T-cell (primary cell): ENCODE measurements at regions not wholly inside any gene's neighbourhood (a gene's known extent, or its start where the extent isn't known, plus 50 kb on each side); places are given as distances from the start of the nearest gene placed in this dataset.

Experiments used
- ATAC-seq, 4 experiments: fragments of 200-7000 bp in 3 of 4; fragments of 150-1000 bp in 1 of 4; cut with Tn5 transposase; replicated peaks in 1 of 4; 1 replicate in 3 of 4; 2 replicates in 1 of 4; pipeline ENCODE4 v1.10.0; 2021; ENCODE audit warnings: moderate library complexity in 3 of 4, mild to moderate bottlenecking in 2 of 4, moderate number of reproducible peaks in 1 of 4
- CTCF ChIA-PET, 2 donors: fragments of 300-600 bp; sonication (Branson Sonifier 250); formaldehyde crosslinking; loops; one replicate each; lab custom pipeline; 2022; ENCODE audit warnings: antibody characterized with exemption in 2 of 2; lab: Charles Lee
- POLR2A ChIA-PET, 2 donors: fragments of 300-600 bp; sonication (Branson Sonifier 250); formaldehyde crosslinking; loops; one replicate each; lab custom pipeline; 2022; ENCODE audit warnings: antibody characterized with exemption in 2 of 2; lab: Charles Lee
- DNase-seq, 35 experiments: peaks; one replicate each; pipeline versions ENCODE4 v3.0.0 to v3.0.0-alpha.2; 2013 to 2023
- H3K27ac ChIP-seq: one replicate; pipeline ENCODE4 v1.5.1; 2013; ENCODE audit warnings: low read length
- H3K27me3 ChIP-seq, 2 experiments: replicated peaks in 1 of 2; 1 replicate in 1 of 2; 2 replicates in 1 of 2; pipeline versions ENCODE4 v1.6.1 to v1.7.0; 2013; ENCODE audit warnings: low read length in 1 of 2, mixed read lengths in 1 of 2; ENCODE audit not compliant: control insufficient read depth in 2 of 2, insufficient read depth in 2 of 2; ENCODE audit errors: extremely low read depth in 1 of 2
- H3K36me3 ChIP-seq, 2 donors: 1 replicate in 1 of 2; 2 replicates in 1 of 2; pipeline versions ENCODE4 v1.6.1 to v1.7.0; 2013; ENCODE audit warnings: low read length in 1 of 2; ENCODE audit not compliant: control insufficient read depth in 2 of 2, insufficient read depth in 1 of 2; ENCODE audit errors: extremely low read depth in 1 of 2
- H3K4me1 ChIP-seq, 2 experiments: 1 replicate in 1 of 2; 2 replicates in 1 of 2; pipeline versions ENCODE4 v1.6.1 to v1.7.0; 2013; ENCODE audit warnings: low read length in 2 of 2, mixed read lengths in 1 of 2; ENCODE audit not compliant: insufficient read depth in 2 of 2, control insufficient read depth in 1 of 2; ENCODE audit errors: extremely low read depth in 1 of 2
- H3K4me3 ChIP-seq, 2 donors: 1 replicate in 1 of 2; 2 replicates in 1 of 2; pipeline versions ENCODE4 v1.5.1 to v1.7.0; 2013; ENCODE audit warnings: mild to moderate bottlenecking in 2 of 2, low read length in 1 of 2, moderate library complexity in 1 of 2; ENCODE audit not compliant: control insufficient read depth in 1 of 2; ENCODE audit errors: extremely low read depth in 1 of 2
- H3K9me3 ChIP-seq: 2 replicates; pipeline ENCODE4 v1.7.0; 2013
- H3K27ac Mint-ChIP-seq, 2 donors: one replicate each; pipeline ENCODE4 v1.8.0; 2020 to 2021; ENCODE audit warnings: mild to moderate bottlenecking in 2 of 2, mixed read lengths in 2 of 2
- H3K27me3 Mint-ChIP-seq, 2 donors: one replicate each; pipeline ENCODE4 v1.8.0; 2021 to 2022; ENCODE audit warnings: mixed read lengths in 2 of 2
- H3K36me3 Mint-ChIP-seq: one replicate; pipeline ENCODE4 v1.8.0; 2021; ENCODE audit warnings: mixed read lengths
- H3K4me1 Mint-ChIP-seq, 3 donors: one replicate each; pipeline ENCODE4 v1.8.0; 2020 to 2022; ENCODE audit warnings: mixed read lengths in 3 of 3, mild to moderate bottlenecking in 1 of 3
- H3K4me3 Mint-ChIP-seq, 3 donors: one replicate each; pipeline ENCODE4 v1.8.0; 2020 to 2022; ENCODE audit warnings: mild to moderate bottlenecking in 3 of 3, mixed read lengths in 3 of 3, moderate library complexity in 3 of 3
- H3K9me3 Mint-ChIP-seq, 3 donors: one replicate each; pipeline ENCODE4 v1.8.0; 2020 to 2022; ENCODE audit warnings: mixed read lengths in 3 of 3
- WGBS: methylation state at CpG from one replicate; pipeline ENCODE4 v1.1.5; 2013; ENCODE audit warnings: missing lambda C conversion rate; ENCODE audit not compliant: insufficient coverage; 5-methylcytosine and 5-hydroxymethylcytosine counted together

- no peaks in the 10 kb centered on the region for H3K4me1 Mint-ChIP-seq
- H3K27me3 Mint-ChIP-seq, result peaks cover 19 to 20% of the 10 kb centered on the region in 2 donors
- CTCF ChIA-PET, result interaction anchor here in 1 of 2 donors (1.0 kb wide), 1 partner anchor 27 kb away, joined by 3 read pairs; no protein-coding TSS in a partner anchor
- WGBS, result 93% methylated on average over 1 of the region's 4 CpGs
- DNase-seq (no peak), ATAC-seq (no peak)
- no peaks in the 10 kb centered on the region for H3K36me3 Mint-ChIP-seq
- no peak overlapping the region for H3K27ac Mint-ChIP-seq
- Histone ChIP-seq H3K4me3 (no peak overlapping the region), H3K9me3 (no peaks in the 10 kb centered on the region), H3K36me3 (no peaks in the 10 kb centered on the region), H3K27ac (no peak overlapping the region), H3K4me1 (no peaks in the 10 kb centered on the region), H3K27me3 (peaks cover 0 to 23% of the 10 kb centered on the region in 2 experiments)
- POLR2A ChIA-PET, result no interaction called here
- no peak overlapping the region for H3K4me3 Mint-ChIP-seq
- peaks cover 0 to 7% (median 0%) of the 10 kb centered on the region in 3 donors for H3K9me3 Mint-ChIP-seq
Measured at GRCh38 chr2:234686088-234686890, 189.4 kb upstream of the ARL4C start.

GRCh38 chr2:234684466-234684865, 187.6 kb upstream of the ARL4C start:
- no peak overlapping the region for H3K27ac ChIP-seq
- no peaks in the 10 kb centered on the region for H3K36me3 Mint-ChIP-seq

GRCh38 chr2:234683950-234684349, 187.1 kb upstream of the ARL4C start:
- WGBS, result 83% methylated on average over 1 of the region's 3 CpGs
- Mint-ChIP-seq H3K36me3 (no peaks in the 10 kb centered on the region), H3K4me1 (no peaks in the 10 kb centered on the region), H3K27me3 (peaks cover 5 to 8% of the 10 kb centered on the region in 2 donors), H3K4me3 (no peak overlapping the region), H3K9me3 (peaks cover 0 to 7% (median 0%) of the 10 kb centered on the region in 3 donors), H3K27ac (no peak overlapping the region)
- Histone ChIP-seq H3K4me1 (no peaks in the 10 kb centered on the region), H3K4me3 (no peak overlapping the region), H3K27ac (no peak overlapping the region), H3K27me3 (peaks cover 0 to 11% of the 10 kb centered on the region in 2 experiments), H3K9me3 (no peaks in the 10 kb centered on the region), H3K36me3 (no peaks in the 10 kb centered on the region)
- ATAC-seq (no peak), DNase-seq (no peak)
- ChIA-PET CTCF (interaction anchor here in 1 of 2 donors (0.7 kb wide), 1 partner anchor 15 kb away, joined by 3 read pairs; no protein-coding TSS in a partner anchor), POLR2A (no interaction called here)

More at GRCh38 chr2:234684466-234684865, 187.6 kb upstream of the ARL4C start:
- H3K27ac Mint-ChIP-seq, result no peak overlapping the region
- H3K9me3 Mint-ChIP-seq, result peaks cover 0 to 7% (median 0%) of the 10 kb centered on the region in 3 donors
- H3K27me3 Mint-ChIP-seq, result peaks cover 6 to 12% of the 10 kb centered on the region in 2 donors
- H3K9me3 ChIP-seq, result no peaks in the 10 kb centered on the region
- no peaks in the 10 kb centered on the region for H3K36me3 ChIP-seq
- no peak for DNase-seq
- ChIA-PET POLR2A (interaction anchor here in 1 of 2 donors (0.7 kb wide), 1 partner anchor 53 kb away, joined by 4 read pairs; no protein-coding TSS in a partner anchor), CTCF (no interaction called here)
- peaks cover 0 to 14% of the 10 kb centered on the region in 2 experiments for H3K27me3 ChIP-seq
- H3K4me1 Mint-ChIP-seq, result no peaks in the 10 kb centered on the region
- no peak overlapping the region for H3K4me3 ChIP-seq
- no peak overlapping the region for H3K4me3 Mint-ChIP-seq
- no peaks in the 10 kb centered on the region for H3K4me1 ChIP-seq
- no peak for ATAC-seq
- WGBS, result 70% methylated on average over 1 of the region's 1 CpG

- WGBS, result 90% methylated on average over 3 of the region's 4 CpGs
- Mint-ChIP-seq H3K4me1 (no peaks in the 10 kb centered on the region), H3K4me3 (no peak overlapping the region), H3K27me3 (peaks cover 7 to 10% of the 10 kb centered on the region in 2 donors), H3K36me3 (no peaks in the 10 kb centered on the region), H3K9me3 (peaks cover 0 to 7% (median 0%) of the 10 kb centered on the region in 3 donors), H3K27ac (no peak overlapping the region)
- Histone ChIP-seq H3K27me3 (peaks cover 0 to 10% of the 10 kb centered on the region in 2 experiments), H3K4me3 (no peak overlapping the region), H3K9me3 (no peaks in the 10 kb centered on the region), H3K36me3 (no peaks in the 10 kb centered on the region), H3K27ac (no peak overlapping the region), H3K4me1 (no peaks in the 10 kb centered on the region)
- DNase-seq (no peak), ATAC-seq (no peak)
- ChIA-PET POLR2A (no interaction called here), CTCF (no interaction called here)
Measured at GRCh38 chr2:234682492-234683228, 185.8 kb upstream of the ARL4C start.

- peaks cover 0 to 7% (median 0%) of the 10 kb centered on the region in 3 donors for H3K9me3 Mint-ChIP-seq
- Histone ChIP-seq H3K27me3 (peaks cover 0 to 8% of the 10 kb centered on the region in 2 experiments), H3K9me3 (no peaks in the 10 kb centered on the region), H3K4me3 (no peak overlapping the region), H3K4me1 (no peaks in the 10 kb centered on the region), H3K36me3 (no peaks in the 10 kb centered on the region), H3K27ac (no peak overlapping the region)
- peaks cover 6 to 7% of the 10 kb centered on the region in 2 donors for H3K27me3 Mint-ChIP-seq
- DNase-seq (no peak), ATAC-seq (no peak)
- no peak overlapping the region for H3K4me3 Mint-ChIP-seq
- POLR2A ChIA-PET, result interaction anchor here in 1 of 2 donors (0.6 kb wide), 1 partner anchor 835 kb away, joined by 4 read pairs; no protein-coding TSS in a partner anchor
- 83% methylated on average over 1 of the region's 9 CpGs for WGBS
- no peaks in the 10 kb centered on the region for H3K36me3 Mint-ChIP-seq
- CTCF ChIA-PET, result no interaction called here
- H3K27ac Mint-ChIP-seq, result no peak overlapping the region
- no peaks in the 10 kb centered on the region for H3K4me1 Mint-ChIP-seq
Measured at GRCh38 chr2:234680688-234681619, 184.1 kb upstream of the ARL4C start.
